ENCODE measurements at regions not wholly inside any gene's neighbourhood (a gene's known extent, or its start where the extent isn't known, plus 50 kb on each side); places are given as distances from the start of the nearest gene placed in this dataset.

GRCh38 chr22:47293368-47294221 is 531.1 kb downstream of the TBC1D22A start:
- no peak for TF ChIP-seq CTCF (conservative IDR thresholded peaks at IDR 0.05)
- peaks cover 4% of the 10 kb centered on the region for H3K36me3 Mint-ChIP-seq (ENCODE audit: low read depth)
- no peaks in the 10 kb centered on the region for H3K27me3 Mint-ChIP-seq (ENCODE audit: low read depth)
- no peaks in the 10 kb centered on the region for H3K9me3 Mint-ChIP-seq
- no peak overlapping the region for H3K27ac Mint-ChIP-seq (ENCODE audit: unreplicated experiment)
- no peaks in the 10 kb centered on the region for H3K4me1 Mint-ChIP-seq
- no peak overlapping the region for H3K4me3 Mint-ChIP-seq
- no peak for DNase-seq (ENCODE audit: low read depth, low spot score)

- no peak overlapping the region for H3K27ac Mint-ChIP-seq (ENCODE audit: unreplicated experiment)
- no peak for DNase-seq (ENCODE audit: low read depth, low spot score)
- H3K4me3 Mint-ChIP-seq: no peak overlapping the region
- no peaks in the 10 kb centered on the region for H3K27me3 Mint-ChIP-seq (ENCODE audit: low read depth)
- peaks cover 8% of the 10 kb centered on the region for H3K36me3 Mint-ChIP-seq (ENCODE audit: low read depth)
- no peaks in the 10 kb centered on the region for H3K4me1 Mint-ChIP-seq
- peaks cover 2% of the 10 kb centered on the region for H3K9me3 Mint-ChIP-seq
- no peak for TF ChIP-seq CTCF (conservative IDR thresholded peaks at IDR 0.05)
These were observed 530.3 kb downstream of the TBC1D22A start for GRCh38 chr22:47292546-47293320.

- H3K36me3 Mint-ChIP-seq (ENCODE audit: low read depth): peaks cover 9% of the 10 kb centered on the region
- DNase-seq (ENCODE audit: low read depth, low spot score): no peak
These were observed 529.4 kb downstream of the TBC1D22A start for GRCh38 chr22:47291565-47292495.

GRCh38 chr22:47290706-47291430 is 528.4 kb downstream of the TBC1D22A start:
- Mint-ChIP-seq H3K9me3 (peaks cover 3% of the 10 kb centered on the region), H3K36me3 (ENCODE audit: low read depth) (peaks cover 6% of the 10 kb centered on the region), H3K27me3 (ENCODE audit: low read depth) (no peaks in the 10 kb centered on the region), H3K4me3 (no peak overlapping the region), H3K4me1 (no peaks in the 10 kb centered on the region), H3K27ac (ENCODE audit: unreplicated experiment) (no peak overlapping the region)
- no peak for TF ChIP-seq CTCF (conservative IDR thresholded peaks at IDR 0.05)
- DNase-seq (ENCODE audit: low read depth, low spot score): no peak

More at GRCh38 chr22:47291565-47292495, 529.4 kb downstream of the TBC1D22A start:
- no peak for TF ChIP-seq CTCF (conservative IDR thresholded peaks at IDR 0.05)
- peaks cover 3% of the 10 kb centered on the region for H3K9me3 Mint-ChIP-seq
- no peaks in the 10 kb centered on the region for H3K4me1 Mint-ChIP-seq
- no peak overlapping the region for H3K27ac Mint-ChIP-seq (ENCODE audit: unreplicated experiment)
- H3K4me3 Mint-ChIP-seq: no peak overlapping the region
- H3K27me3 Mint-ChIP-seq (ENCODE audit: low read depth): no peaks in the 10 kb centered on the region

All from neural crest cell (in vitro differentiated cells).